ENCODE measurements at regions not wholly inside any gene's neighbourhood (a gene's known extent, or its start where the extent isn't known, plus 50 kb on each side); places are given as distances from the start of the nearest gene placed in this dataset.

- TF ChIP-seq CTCF (IDR thresholded peaks at IDR 0.05) (no peak), POLR2AphosphoS5 (IDR thresholded peaks at IDR 0.05) (no peak), EP300 (IDR thresholded peaks at IDR 0.05) (no peak), POLR2A (IDR thresholded peaks at IDR 0.05) (no peak)
Observed at GRCh38 chr6:45741437-45742171, 274.1 kb downstream of the CLIC5 start.

Data from gastroesophageal sphincter (tissue), 3 donors.